Dedifferentiated amniotic fluid mesenchymal stem cell (primary cell): ENCODE measurements at regions not wholly inside any gene's neighbourhood (a gene's known extent, or its start where the extent isn't known, plus 50 kb on each side); places are given as distances from the start of the nearest gene placed in this dataset.

Experiments
- DNase-seq: peaks from one replicate; pipeline ENCODE4 v3.0.0-alpha.2; 2016; ENCODE audit errors: extremely low spot score

DNA sequence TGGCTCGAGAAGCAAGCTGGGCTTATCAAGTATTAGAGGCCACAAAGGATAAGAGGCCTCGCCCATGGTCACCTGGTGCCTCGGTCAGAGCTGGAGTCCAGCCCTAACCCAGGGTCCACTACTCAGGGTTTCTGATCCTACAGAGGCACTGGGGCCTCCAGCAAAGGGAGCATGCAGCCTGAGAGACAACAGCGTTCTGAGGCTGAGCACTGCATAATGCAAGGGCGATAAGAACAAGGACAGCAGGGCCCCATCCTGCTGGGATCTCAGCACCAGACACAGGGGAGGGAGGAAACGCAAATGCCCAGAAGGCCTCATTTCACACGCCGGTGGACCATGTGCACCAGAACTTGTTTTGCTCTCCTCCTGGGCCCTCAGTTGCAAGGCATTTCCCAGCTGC lies 63.0 kb downstream of the C5orf15 start:
- no peak for DNase-seq

DNA sequence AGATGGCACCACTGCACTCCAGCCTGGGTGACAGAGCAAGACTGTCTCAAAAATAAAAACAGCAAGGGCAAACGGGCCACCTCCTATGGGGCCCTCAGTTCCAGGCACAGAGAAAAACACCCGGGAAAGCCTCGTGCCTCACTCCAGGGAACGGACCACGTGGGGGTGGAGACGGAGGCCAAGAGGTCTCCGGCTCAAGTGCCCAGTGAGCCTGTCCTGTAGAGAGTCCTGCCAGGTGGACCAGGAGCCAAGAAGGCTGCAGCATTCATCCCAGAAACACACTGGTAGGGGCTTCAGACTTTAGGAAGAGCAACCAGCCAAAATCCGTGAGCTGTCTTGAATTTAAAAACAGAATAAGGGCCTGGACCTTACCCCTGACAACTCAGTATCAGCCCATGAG lies 63.8 kb downstream of the C5orf15 start:
- DNase-seq: no peak

GRCh38 chr5:133902511-133903118 lies 65.8 kb downstream of the C5orf15 start:
- no peak for DNase-seq

DNA sequence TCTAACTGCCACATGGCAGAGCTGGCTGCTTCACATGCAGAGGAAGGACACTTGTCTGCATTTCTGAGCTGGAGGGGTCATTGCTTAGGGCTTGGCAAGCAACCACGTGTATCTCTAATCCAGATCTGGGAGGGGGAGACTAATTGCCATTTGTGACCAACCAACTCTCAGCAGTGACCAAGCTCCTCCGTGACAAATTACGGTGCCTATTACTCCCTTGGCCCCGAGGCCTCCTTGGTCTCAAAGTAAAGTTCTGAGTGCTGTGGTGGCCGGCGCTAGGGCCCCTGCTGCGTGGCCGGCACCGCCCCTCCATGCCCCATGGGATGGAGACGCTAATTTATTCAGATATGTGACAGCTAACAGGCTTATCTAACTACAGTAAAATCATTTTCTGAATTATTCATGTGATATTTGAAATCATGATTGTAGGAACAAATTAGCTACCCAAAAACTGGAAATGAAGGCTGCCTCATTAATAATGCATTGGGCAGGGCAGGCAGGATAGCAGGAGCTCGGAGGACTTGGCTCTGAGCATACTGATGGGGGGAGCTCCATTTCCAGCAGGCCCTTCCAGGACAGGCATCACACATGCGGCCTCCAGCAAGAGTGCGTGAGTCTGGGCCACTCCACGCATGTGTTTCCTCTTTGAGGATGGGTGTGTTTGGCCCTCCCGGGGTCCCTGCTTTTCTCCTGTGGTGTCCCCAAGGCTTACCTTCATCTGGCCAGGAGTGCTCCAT lies 67.7 kb downstream of the C5orf15 start:
- DNase-seq: no peak

GRCh38 chr5:133899506-133899905 lies 68.9 kb downstream of the C5orf15 start:
- no peak for DNase-seq

GRCh38 chr5:133898440-133898839 lies 70.0 kb downstream of the C5orf15 start:
- no peak for DNase-seq

DNA sequence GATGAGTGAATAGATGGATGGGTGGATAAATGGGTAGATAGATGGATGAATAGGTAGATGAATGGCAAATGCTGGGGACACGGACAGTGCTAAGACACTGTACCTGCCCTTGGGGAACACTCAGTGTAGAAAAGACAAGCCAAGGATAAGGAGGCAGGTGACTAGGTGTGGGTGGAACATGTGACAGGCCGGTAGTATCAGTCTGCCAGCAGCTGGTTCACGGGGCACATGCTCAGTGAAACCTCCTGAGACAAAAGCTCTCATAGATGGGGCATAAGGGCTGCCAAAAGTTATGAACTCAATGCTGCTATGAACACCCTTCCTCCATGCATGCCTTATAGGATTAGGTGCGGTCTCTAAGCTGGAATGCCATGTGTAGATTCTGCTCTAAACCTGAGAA lies 71.0 kb downstream of the C5orf15 start:
- DNase-seq: no peak

DNA sequence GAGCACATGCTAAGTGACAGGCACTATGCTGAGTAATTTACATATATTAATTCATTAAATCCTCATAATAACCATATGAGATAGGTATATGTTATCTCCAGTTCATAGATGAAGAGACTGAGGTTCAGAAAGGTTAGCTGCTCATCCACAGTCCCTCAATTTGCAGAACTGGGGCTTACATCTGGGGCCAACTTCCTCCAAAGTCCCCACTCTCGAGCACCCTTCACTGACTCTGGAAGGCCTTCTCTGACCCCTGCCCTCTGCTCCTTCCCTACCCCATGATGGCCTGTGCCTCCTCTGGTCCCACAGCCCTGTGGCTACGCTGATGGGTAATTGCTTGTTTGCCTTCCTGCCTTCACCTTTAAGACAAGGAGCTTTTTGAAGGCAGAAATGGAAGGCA lies 71.6 kb downstream of the C5orf15 start:
- no peak for DNase-seq

DNA sequence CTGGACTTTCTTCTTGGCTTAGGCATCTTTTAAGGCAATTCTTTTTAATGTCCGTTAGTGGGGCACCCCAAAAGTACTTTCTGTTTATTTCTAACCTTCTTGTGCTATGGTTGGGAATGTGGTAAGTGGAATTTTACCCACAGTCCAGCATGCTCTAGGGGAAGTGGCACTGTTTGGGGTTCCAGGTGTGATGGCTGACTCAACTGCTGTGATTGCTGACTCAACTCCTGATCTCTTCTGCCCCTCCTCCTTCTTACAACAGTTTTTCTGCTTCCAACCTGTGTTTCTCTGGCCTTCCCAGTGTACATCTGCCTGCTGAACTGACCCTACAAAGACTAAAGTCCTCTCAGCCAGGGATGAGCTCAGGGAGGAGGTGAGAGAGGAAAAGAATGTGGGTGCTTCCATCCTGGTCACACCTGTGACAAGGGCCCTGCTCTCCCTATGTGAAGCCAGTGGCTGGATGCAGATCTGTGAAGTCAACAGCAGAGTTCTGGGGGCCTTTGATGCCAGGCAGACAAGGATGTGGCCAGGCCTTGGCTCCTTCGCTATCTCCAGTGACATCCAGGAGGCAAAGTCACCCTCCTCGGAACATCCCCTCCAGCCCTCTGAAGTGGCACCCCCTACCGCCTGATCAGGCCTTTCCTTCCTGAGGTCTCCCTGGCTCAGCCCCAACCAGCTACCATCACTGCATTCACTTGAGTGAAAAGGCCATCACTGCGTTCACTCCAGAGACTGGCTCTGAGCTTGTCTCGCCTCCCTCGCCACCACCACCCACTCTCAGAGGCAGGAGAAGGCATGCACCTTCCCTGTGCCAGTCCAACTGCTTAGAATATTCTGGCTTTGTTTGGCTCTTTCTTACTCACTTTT lies 72.2 kb downstream of the C5orf15 start:
- DNase-seq: no peak

GRCh38 chr5:133894143-133894542 lies 74.3 kb downstream of the C5orf15 start:
- no peak for DNase-seq

GRCh38 chr5:133892774-133893173 lies 75.7 kb downstream of the C5orf15 start:
- no peak for DNase-seq

- no peak for DNase-seq
Observed at GRCh38 chr5:133892306-133892705, 76.1 kb downstream of the C5orf15 start.

- DNase-seq: no peak
Observed at GRCh38 chr5:133891390-133891789, 77.0 kb downstream of the C5orf15 start.

GRCh38 chr5:133890776-133891280 lies 77.6 kb downstream of the C5orf15 start:
- no peak for DNase-seq

- DNase-seq: no peak
Observed at GRCh38 chr5:133890314-133890713, 78.1 kb downstream of the C5orf15 start.

DNA sequence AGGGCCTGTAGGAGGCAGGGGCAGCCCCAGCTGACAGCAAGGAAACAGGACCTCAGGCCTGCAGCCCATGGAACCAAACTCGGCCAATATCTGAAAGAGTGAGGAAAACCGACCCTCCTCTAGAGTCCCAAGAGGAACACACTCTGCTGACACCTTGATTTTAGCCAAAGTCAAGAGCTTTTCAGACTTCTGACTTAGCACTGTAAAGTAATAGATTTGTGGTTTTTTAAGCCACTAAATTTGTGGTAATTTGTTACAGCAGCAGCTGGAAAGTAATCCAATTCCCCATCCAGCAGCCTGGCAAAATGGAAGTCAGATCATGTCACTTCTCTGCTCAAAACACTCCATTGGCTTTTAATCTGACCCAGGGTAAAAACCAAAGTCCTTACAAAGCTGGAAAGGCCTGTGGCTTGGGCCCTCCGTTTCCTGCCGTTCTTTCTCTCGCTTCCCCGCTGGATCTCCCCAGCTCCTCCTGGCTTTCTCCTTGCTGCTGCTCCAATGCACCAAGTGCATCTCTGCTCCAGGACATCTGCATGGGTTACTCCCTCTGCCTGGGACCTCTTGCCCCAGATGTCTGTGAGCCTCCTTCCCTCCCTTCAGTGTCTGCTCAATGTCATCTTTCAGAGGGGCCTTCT lies 79.0 kb downstream of the C5orf15 start:
- no peak for DNase-seq

DNA sequence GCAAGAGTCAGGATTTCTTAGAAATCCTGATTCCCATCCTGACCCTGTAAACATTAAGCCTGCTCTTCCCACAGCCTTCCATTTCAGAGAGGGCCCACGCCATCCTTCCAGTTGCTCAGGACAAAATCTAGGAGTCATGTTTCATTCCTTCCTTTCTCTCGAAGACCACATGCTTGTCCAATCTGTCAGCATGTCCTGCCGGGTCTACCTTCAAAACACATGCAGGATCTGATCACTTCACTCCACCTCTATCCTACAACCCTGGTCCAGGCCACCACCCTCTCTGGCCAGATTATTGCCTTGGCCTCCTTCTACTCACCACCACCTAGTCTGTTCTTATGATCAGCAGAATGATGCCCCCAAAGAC lies 79.8 kb downstream of the C5orf15 start:
- DNase-seq: no peak

- no peak for DNase-seq
Observed at GRCh38 chr5:133885566-133885965, 82.9 kb downstream of the C5orf15 start.

- no peak for DNase-seq
Observed at GRCh38 chr5:133884569-133885311, 83.7 kb downstream of the C5orf15 start.

GRCh38 chr5:133883916-133884315 lies 84.5 kb downstream of the C5orf15 start:
- DNase-seq: no peak

- no peak for DNase-seq
Observed at GRCh38 chr5:133882846-133883245, 85.6 kb downstream of the C5orf15 start.

- no peak for DNase-seq
Observed at GRCh38 chr5:133882389-133882695, 86.1 kb downstream of the C5orf15 start.
